ENCODE measurements at regions not wholly inside any gene's neighbourhood (a gene's known extent, or its start where the extent isn't known, plus 50 kb on each side); places are given as distances from the start of the nearest gene placed in this dataset.

GRCh38 chr20:48422242-48422960 is 405.4 kb downstream of the PREX1 start:
- no peak for FAIRE-seq
- no peak for DNase-seq
- intact Hi-C loops (cut with DNase I), result no loop called here
- Histone ChIP-seq H3K36me3 (no peaks in the 10 kb centered on the region), H3K4me1 (no peaks in the 10 kb centered on the region), H3K9me3 (no peaks in the 10 kb centered on the region), H3K27me3 (no peaks in the 10 kb centered on the region), H3K4me3 (no peak overlapping the region), H3K27ac (no peak overlapping the region)
- TF ChIP-seq CTCF (IDR thresholded peaks at IDR 0.05), result no peak
- WGBS, 2 donors, result 70 to 84% methylated on average over 3 of the region's 3 CpGs
- ATAC-seq, result no peak

GRCh38 chr20:48421547-48421946 is 406.3 kb downstream of the PREX1 start:
- Histone ChIP-seq H3K9me3 (no peaks in the 10 kb centered on the region), H3K27ac (no peak overlapping the region), H3K4me1 (no peaks in the 10 kb centered on the region), H3K4me3 (no peak overlapping the region), H3K27me3 (no peaks in the 10 kb centered on the region), H3K36me3 (no peaks in the 10 kb centered on the region)
- FAIRE-seq (no peak), ATAC-seq (no peak), DNase-seq (no peak)
- WGBS, 2 donors, result 54 to 63% methylated on average over 3 of the region's 3 CpGs
- intact Hi-C loops (cut with DNase I), result no loop called here
- no peak for TF ChIP-seq CTCF (IDR thresholded peaks at IDR 0.05)

- intact Hi-C loops (cut with DNase I), result no loop called here
- no peak overlapping the region for H3K4me3 ChIP-seq
- TF ChIP-seq CTCF (IDR thresholded peaks at IDR 0.05), result no peak
Observed at GRCh38 chr20:48420176-48420575, 407.6 kb downstream of the PREX1 start.

GRCh38 chr20:48419173-48419572 is 408.6 kb downstream of the PREX1 start:
- intact Hi-C loops (cut with DNase I), result no loop called here
- H3K27ac ChIP-seq, result no peak overlapping the region
- no peaks in the 10 kb centered on the region for H3K36me3 ChIP-seq
- WGBS, 2 donors, result 68 to 85% methylated on average over 4 of the region's 4 CpGs
- no peak for TF ChIP-seq CTCF (IDR thresholded peaks at IDR 0.05)
- H3K27me3 ChIP-seq, result no peaks in the 10 kb centered on the region
- no peak overlapping the region for H3K4me3 ChIP-seq
- FAIRE-seq (no peak), ATAC-seq (no peak), DNase-seq (no peak)
- H3K4me1 ChIP-seq, result no peaks in the 10 kb centered on the region
- H3K9me3 ChIP-seq, result no peaks in the 10 kb centered on the region

More at GRCh38 chr20:48420176-48420575, 407.6 kb downstream of the PREX1 start:
- H3K36me3 ChIP-seq, result no peaks in the 10 kb centered on the region
- FAIRE-seq, result no peak
- H3K9me3 ChIP-seq, result no peaks in the 10 kb centered on the region
- no peaks in the 10 kb centered on the region for H3K4me1 ChIP-seq
- no peak overlapping the region for H3K27ac ChIP-seq
- ATAC-seq, result no peak
- 70 to 77% methylated on average over 4 of the region's 4 CpGs for WGBS, 2 donors
- no peak for DNase-seq
- no peaks in the 10 kb centered on the region for H3K27me3 ChIP-seq

- no peaks in the 10 kb centered on the region for H3K4me1 ChIP-seq
- H3K27ac ChIP-seq, result no peak overlapping the region
- ATAC-seq (no peak), DNase-seq (no peak), FAIRE-seq (no peak)
- TF ChIP-seq CTCF (IDR thresholded peaks at IDR 0.05), result no peak
- no peak overlapping the region for H3K4me3 ChIP-seq
- WGBS, 2 donors, result 59 to 63% methylated on average over 5 of the region's 5 CpGs
- H3K27me3 ChIP-seq, result no peaks in the 10 kb centered on the region
- intact Hi-C loops (cut with DNase I), result no loop called here
- H3K36me3 ChIP-seq, result no peaks in the 10 kb centered on the region
- H3K9me3 ChIP-seq, result no peaks in the 10 kb centered on the region
Observed at GRCh38 chr20:48416002-48416401, 411.8 kb downstream of the PREX1 start.
